Neural progenitor cell (in vitro differentiated cells): ENCODE measurements at regions not wholly inside any gene's neighbourhood (a gene's known extent, or its start where the extent isn't known, plus 50 kb on each side); places are given as distances from the start of the nearest gene placed in this dataset.
"Not testable (repeated sequence)": the region's sequence is repeated elsewhere in the genome, so short reads cannot be mapped to it uniquely, and the experiment has no call there.

ENCODE experiments used
- EZH2 ChIP-seq: fragments of 200-600 bp; sonication (generic); IDR thresholded peaks from 2 replicates; pipeline ENCODE4 v1.6.1; 2017; ENCODE audit warnings: antibody characterized with exemption, mild to moderate bottlenecking, moderate library complexity
- EZH2phosphoT487 ChIP-seq: fragments of 200-600 bp; sonication (generic); IDR thresholded peaks from 2 replicates; pipeline ENCODE4 v1.6.1; 2017; ENCODE audit warnings: antibody characterized with exemption
- TF ChIP-seq, protein P1 (sequence below): fragments of 200-600 bp; sonication (generic); IDR thresholded peaks from 2 replicates; pipeline ENCODE4 v1.5.1; 2017; ENCODE audit warnings: antibody characterized with exemption, mild to moderate bottlenecking

DNA sequence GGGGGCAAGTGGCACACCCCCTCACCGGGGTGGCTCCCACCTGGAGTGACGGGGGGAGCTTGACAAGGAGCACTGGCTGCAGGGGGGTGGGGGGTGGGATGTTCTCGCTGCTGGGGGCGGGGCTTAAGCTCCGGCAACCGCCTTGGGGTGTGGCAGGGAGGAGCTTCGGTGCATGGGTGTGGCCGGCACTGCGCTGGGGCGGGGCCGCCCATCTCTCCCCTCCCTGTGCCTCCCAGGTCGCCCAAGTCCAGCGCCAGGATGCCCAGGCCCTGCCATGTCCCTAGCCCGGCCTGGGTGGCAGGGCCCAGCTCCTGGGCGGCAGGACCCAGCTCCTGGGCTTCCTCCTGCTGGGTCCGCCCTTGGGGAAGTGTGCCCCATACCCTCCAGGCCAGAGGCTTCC, 175.9 kb upstream of the AKAP13 start:
- TF ChIP-seq, protein P1, sequence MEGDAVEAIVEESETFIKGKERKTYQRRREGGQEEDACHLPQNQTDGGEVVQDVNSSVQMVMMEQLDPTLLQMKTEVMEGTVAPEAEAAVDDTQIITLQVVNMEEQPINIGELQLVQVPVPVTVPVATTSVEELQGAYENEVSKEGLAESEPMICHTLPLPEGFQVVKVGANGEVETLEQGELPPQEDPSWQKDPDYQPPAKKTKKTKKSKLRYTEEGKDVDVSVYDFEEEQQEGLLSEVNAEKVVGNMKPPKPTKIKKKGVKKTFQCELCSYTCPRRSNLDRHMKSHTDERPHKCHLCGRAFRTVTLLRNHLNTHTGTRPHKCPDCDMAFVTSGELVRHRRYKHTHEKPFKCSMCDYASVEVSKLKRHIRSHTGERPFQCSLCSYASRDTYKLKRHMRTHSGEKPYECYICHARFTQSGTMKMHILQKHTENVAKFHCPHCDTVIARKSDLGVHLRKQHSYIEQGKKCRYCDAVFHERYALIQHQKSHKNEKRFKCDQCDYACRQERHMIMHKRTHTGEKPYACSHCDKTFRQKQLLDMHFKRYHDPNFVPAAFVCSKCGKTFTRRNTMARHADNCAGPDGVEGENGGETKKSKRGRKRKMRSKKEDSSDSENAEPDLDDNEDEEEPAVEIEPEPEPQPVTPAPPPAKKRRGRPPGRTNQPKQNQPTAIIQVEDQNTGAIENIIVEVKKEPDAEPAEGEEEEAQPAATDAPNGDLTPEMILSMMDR: not testable (repeated sequence)
- not testable (repeated sequence) for TF ChIP-seq EZH2, EZH2phosphoT487
